ENCODE measurements at regions not wholly inside any gene's neighbourhood (a gene's known extent, or its start where the extent isn't known, plus 50 kb on each side); places are given as distances from the start of the nearest gene placed in this dataset.
"Not testable (repeated sequence)": the region's sequence is repeated elsewhere in the genome, so short reads cannot be mapped to it uniquely, and the experiment has no call there.

- H4K5ac ChIP-seq (ENCODE audit: low read depth, low read length); CTCF ChIA-PET; BruUV-seq (replicated peaks); H3K4me1 ChIP-seq (ENCODE audit: control insufficient read depth, insufficient read depth, low read length); H2BK5ac ChIP-seq (ENCODE audit: low read depth, low read length, poor library complexity, severe bottlenecking); DNase-seq; intact Hi-C loops (cut with micrococcal nuclease); ATAC-seq (ENCODE audit: low read depth); H3K14ac ChIP-seq (replicated peaks; ENCODE audit: low read depth, low read length); H3K23ac ChIP-seq (ENCODE audit: low read depth, low read length); H3K4me3 ChIP-seq (ENCODE audit: insufficient read depth, low read depth, low read length); H3K9ac ChIP-seq (ENCODE audit: low read depth, low read length); H3K9me1 ChIP-seq (ENCODE audit: insufficient read depth, low read length); H3K9me3 ChIP-seq (ENCODE audit: control insufficient read depth, insufficient read depth, low read length); H2BK120ac ChIP-seq (ENCODE audit: low read depth, low read length); H3K27ac ChIP-seq (ENCODE audit: insufficient read depth, low read length); H4K8ac ChIP-seq (ENCODE audit: low read depth in 2 of 2, low read length in 2 of 2); H3K4ac ChIP-seq (ENCODE audit: low read depth, low read length); H3K27me3 ChIP-seq (ENCODE audit: control insufficient read depth, insufficient read depth, low read length); H4K91ac ChIP-seq (ENCODE audit: insufficient read depth, low read depth, low read length); H2BK15ac ChIP-seq (ENCODE audit: low read depth, low read length); H3K4me2 ChIP-seq (ENCODE audit: low read depth, low read length); H3K56ac ChIP-seq (ENCODE audit: extremely low read depth, insufficient read depth, low read length); H3K18ac ChIP-seq (ENCODE audit: low read depth, low read length); H2BK20ac ChIP-seq (ENCODE audit: low read depth, low read length); dilution Hi-C loops (cut with HindIII; ENCODE audit: low sequenced_read_pairs, unreplicated experiment); POLR2A ChIA-PET (ENCODE audit: unreplicated experiment): not testable (repeated sequence)
- Histone ChIP-seq H2AK5ac (ENCODE audit: low read depth, low read length) (0 out of 2 replicates have a peak overlapping the region, but pooled peaks have one; percentile 38), H3K79me1 (ENCODE audit: low read depth in 1 of 2, low read length in 2 of 2) (peaks cover 19 to 46% of the 10 kb centered on the region in 2 experiments), H2AFZ (replicated peaks; ENCODE audit: low read length, poor library complexity) (peak overlapping the region; percentile 77), H2AK9ac (replicated peaks; ENCODE audit: low read depth, low read length, poor library complexity) (peak overlapping the region; percentile 77), H4K20me1 (ENCODE audit: insufficient read depth, low read length) (peaks cover 46% of the 10 kb centered on the region), H3K36me3 (ENCODE audit: control insufficient read depth, insufficient read depth, low read length) (peaks cover 41% of the 10 kb centered on the region)
- 99% methylated on average over 10 of the region's 13 CpGs; no CpG with 5 or more reads in 1 of the 2 experiments for WGBS, 2 experiments (ENCODE audit: extremely low coverage in 2 of 2, insufficient read length in 1 of 2)
- in situ Hi-C loops (cut with MboI; ENCODE audit: low sequenced_read_pairs) = loop anchor here (25.0 kb wide), 1 partner anchor 881 kb away; no protein-coding TSS in a partner anchor
These were observed 108.0 kb upstream of the GRK3 start for GRCh38 chr22:25456300-25457043.

GRCh38 chr22:25458631-25459030, 105.8 kb upstream of the GRK3 start:
- dilution Hi-C loops (cut with HindIII; ENCODE audit: low sequenced_read_pairs, unreplicated experiment) = not testable (repeated sequence)

More at GRCh38 chr22:25458631-25459030, 105.8 kb upstream of the GRK3 start:
- H3K4me3 ChIP-seq (ENCODE audit: insufficient read depth, low read depth, low read length); ATAC-seq (ENCODE audit: low read depth); H3K9ac ChIP-seq (ENCODE audit: low read depth, low read length); H4K5ac ChIP-seq (ENCODE audit: low read depth, low read length); H3K14ac ChIP-seq (replicated peaks; ENCODE audit: low read depth, low read length); H3K27ac ChIP-seq (ENCODE audit: insufficient read depth, low read length); H3K4me1 ChIP-seq (ENCODE audit: control insufficient read depth, insufficient read depth, low read length); H2AK5ac ChIP-seq (ENCODE audit: low read depth, low read length); CTCF ChIA-PET; H3K23ac ChIP-seq (ENCODE audit: low read depth, low read length); H3K9me3 ChIP-seq (ENCODE audit: control insufficient read depth, insufficient read depth, low read length); H3K4me2 ChIP-seq (ENCODE audit: low read depth, low read length); H3K27me3 ChIP-seq (ENCODE audit: control insufficient read depth, insufficient read depth, low read length); H3K4ac ChIP-seq (ENCODE audit: low read depth, low read length); H3K18ac ChIP-seq (ENCODE audit: low read depth, low read length); H3K56ac ChIP-seq (ENCODE audit: extremely low read depth, insufficient read depth, low read length); H2AFZ ChIP-seq (replicated peaks; ENCODE audit: low read length, poor library complexity); BruUV-seq (replicated peaks); H4K91ac ChIP-seq (ENCODE audit: insufficient read depth, low read depth, low read length); DNase-seq; H3K9me1 ChIP-seq (ENCODE audit: insufficient read depth, low read length); H2BK20ac ChIP-seq (ENCODE audit: low read depth, low read length); H2AK9ac ChIP-seq (replicated peaks; ENCODE audit: low read depth, low read length, poor library complexity); POLR2A ChIA-PET (ENCODE audit: unreplicated experiment); H2BK15ac ChIP-seq (ENCODE audit: low read depth, low read length); H2BK5ac ChIP-seq (ENCODE audit: low read depth, low read length, poor library complexity, severe bottlenecking); H2BK120ac ChIP-seq (ENCODE audit: low read depth, low read length); intact Hi-C loops (cut with micrococcal nuclease); H4K8ac ChIP-seq (ENCODE audit: low read depth in 2 of 2, low read length in 2 of 2): not testable (repeated sequence)
- peaks cover 42% of the 10 kb centered on the region for H3K36me3 ChIP-seq (ENCODE audit: control insufficient read depth, insufficient read depth, low read length)
- H3K79me1 ChIP-seq (ENCODE audit: low read depth in 1 of 2, low read length in 2 of 2) = peaks cover 16 to 30% of the 10 kb centered on the region in 2 experiments
- in situ Hi-C loops (cut with MboI; ENCODE audit: low sequenced_read_pairs) = loop anchor here (25.0 kb wide), 1 partner anchor 879 kb away; no protein-coding TSS in a partner anchor
- no CpG with 5 or more reads among the region's 1 CpG for WGBS, 2 experiments (ENCODE audit: extremely low coverage in 2 of 2, insufficient read length in 1 of 2)
- peaks cover 34% of the 10 kb centered on the region for H4K20me1 ChIP-seq (ENCODE audit: insufficient read depth, low read length)

All from IMR-90 (cell line).